ENCODE measurements at regions not wholly inside any gene's neighbourhood (a gene's known extent, or its start where the extent isn't known, plus 50 kb on each side); places are given as distances from the start of the nearest gene placed in this dataset.
"Not testable (repeated sequence)": the region's sequence is repeated elsewhere in the genome, so short reads cannot be mapped to it uniquely, and the experiment has no call there.

DNA sequence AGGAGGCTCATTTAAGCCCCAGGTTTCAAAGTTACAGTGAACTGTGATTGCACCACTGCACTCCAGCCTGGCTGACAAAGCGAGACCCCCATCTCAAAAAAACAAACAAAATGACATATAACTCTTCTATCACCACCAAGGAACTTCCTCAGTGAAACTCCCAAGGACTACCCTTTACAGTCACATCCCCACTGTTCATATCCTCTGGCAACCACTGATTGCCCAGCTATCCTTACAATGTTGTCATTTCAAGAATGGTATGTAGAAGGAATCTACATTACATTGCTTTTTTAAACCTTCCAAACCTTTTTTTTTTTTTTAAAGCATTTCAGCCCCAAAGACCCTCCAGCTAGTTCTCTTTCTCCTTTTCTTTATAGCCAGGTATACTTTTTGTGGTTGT, 123.1 kb upstream of the CARMIL1 start:
- Histone ChIP-seq H3K27ac (ENCODE audit: low read depth, low read length, severe bottlenecking) (no peak overlapping the region), H3K4me1 (ENCODE audit: control insufficient read depth, insufficient read depth, low read length, poor library complexity, severe bottlenecking) (peaks cover 10% of the 10 kb centered on the region), H3K36me3 (ENCODE audit: control insufficient read depth, insufficient read depth, low read length) (no peaks in the 10 kb centered on the region), H3K4me3 (ENCODE audit: extremely low read depth, insufficient read depth, low read length, poor library complexity, severe bottlenecking) (no peak overlapping the region), H3K9me3 (ENCODE audit: control insufficient read depth, low read length) (peaks cover 25% of the 10 kb centered on the region)
- WGBS, 2 experiments (ENCODE audit: insufficient coverage in 2 of 2): 67 to 100% methylated on average over 1 of the region's 1 CpG

GRCh38 chr6:25157183-25157582, 122.0 kb upstream of the CARMIL1 start:
- no peak overlapping the region for H3K4me3 ChIP-seq (ENCODE audit: extremely low read depth, insufficient read depth, low read length, poor library complexity, severe bottlenecking)
- no peaks in the 10 kb centered on the region for H3K36me3 ChIP-seq (ENCODE audit: control insufficient read depth, insufficient read depth, low read length)
- H3K27ac ChIP-seq (ENCODE audit: low read depth, low read length, severe bottlenecking): no peak overlapping the region
- WGBS, 2 experiments (ENCODE audit: insufficient coverage in 2 of 2): 94 to 100% methylated on average over 1 of the region's 7 CpGs
- peaks cover 25% of the 10 kb centered on the region for H3K9me3 ChIP-seq (ENCODE audit: control insufficient read depth, low read length)
- peaks cover 10% of the 10 kb centered on the region for H3K4me1 ChIP-seq (ENCODE audit: control insufficient read depth, insufficient read depth, low read length, poor library complexity, severe bottlenecking)

GRCh38 chr6:25157842-25158241, 121.3 kb upstream of the CARMIL1 start:
- peaks cover 25% of the 10 kb centered on the region for H3K9me3 ChIP-seq (ENCODE audit: control insufficient read depth, low read length)
- H3K4me3 ChIP-seq (ENCODE audit: extremely low read depth, insufficient read depth, low read length, poor library complexity, severe bottlenecking): no peak overlapping the region
- 87 to 95% methylated on average over 2 to 3 of the region's 5 CpGs for WGBS, 2 experiments (ENCODE audit: insufficient coverage in 2 of 2)
- H3K36me3 ChIP-seq (ENCODE audit: control insufficient read depth, insufficient read depth, low read length): no peaks in the 10 kb centered on the region
- peaks cover 10% of the 10 kb centered on the region for H3K4me1 ChIP-seq (ENCODE audit: control insufficient read depth, insufficient read depth, low read length, poor library complexity, severe bottlenecking)
- H3K27ac ChIP-seq (ENCODE audit: low read depth, low read length, severe bottlenecking): no peak overlapping the region

DNA sequence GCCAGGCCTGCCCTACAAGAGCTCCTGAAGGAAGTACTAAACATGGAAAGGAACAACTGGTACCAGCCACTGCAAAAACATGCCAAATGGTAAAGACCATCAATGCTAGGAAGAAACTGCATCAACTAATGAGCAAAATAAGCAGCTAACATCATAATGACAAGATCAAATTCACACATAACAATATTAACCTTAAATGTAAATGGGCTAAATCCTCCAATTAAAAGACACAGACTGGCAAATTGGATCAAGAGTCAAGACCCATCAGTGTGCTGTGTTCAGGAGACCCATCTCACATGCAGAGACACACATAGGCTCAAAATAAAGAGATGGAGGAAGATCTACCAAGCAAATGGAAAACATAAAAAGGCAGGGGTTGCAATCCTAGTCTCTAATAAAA, 119.0 kb upstream of the CARMIL1 start:
- not testable (repeated sequence) for H3K4me1 ChIP-seq (ENCODE audit: control insufficient read depth, insufficient read depth, low read length, poor library complexity, severe bottlenecking); H3K27ac ChIP-seq (ENCODE audit: low read depth, low read length, severe bottlenecking); H3K4me3 ChIP-seq (ENCODE audit: extremely low read depth, insufficient read depth, low read length, poor library complexity, severe bottlenecking); H3K36me3 ChIP-seq (ENCODE audit: control insufficient read depth, insufficient read depth, low read length)
- peaks cover 29% of the 10 kb centered on the region for H3K9me3 ChIP-seq (ENCODE audit: control insufficient read depth, low read length)

GRCh38 chr6:25165177-25165576, 114.0 kb upstream of the CARMIL1 start:
- Histone ChIP-seq H3K27ac (ENCODE audit: low read depth, low read length, severe bottlenecking) (no peak overlapping the region), H3K4me1 (ENCODE audit: control insufficient read depth, insufficient read depth, low read length, poor library complexity, severe bottlenecking) (no peaks in the 10 kb centered on the region), H3K4me3 (ENCODE audit: extremely low read depth, insufficient read depth, low read length, poor library complexity, severe bottlenecking) (no peak overlapping the region), H3K36me3 (ENCODE audit: control insufficient read depth, insufficient read depth, low read length) (no peaks in the 10 kb centered on the region), H3K9me3 (ENCODE audit: control insufficient read depth, low read length) (peaks cover 4% of the 10 kb centered on the region)
- WGBS, 2 experiments (ENCODE audit: insufficient coverage in 2 of 2): 88 to 94% methylated on average over 5 of the region's 7 CpGs

GRCh38 chr6:25165800-25166199, 113.4 kb upstream of the CARMIL1 start:
- Histone ChIP-seq H3K4me1 (ENCODE audit: control insufficient read depth, insufficient read depth, low read length, poor library complexity, severe bottlenecking) (no peaks in the 10 kb centered on the region), H3K4me3 (ENCODE audit: extremely low read depth, insufficient read depth, low read length, poor library complexity, severe bottlenecking) (no peak overlapping the region), H3K36me3 (ENCODE audit: control insufficient read depth, insufficient read depth, low read length) (no peaks in the 10 kb centered on the region), H3K27ac (ENCODE audit: low read depth, low read length, severe bottlenecking) (no peak overlapping the region), H3K9me3 (ENCODE audit: control insufficient read depth, low read length) (peaks cover 4% of the 10 kb centered on the region)
- no CpG with 5 or more reads among the region's 1 CpG for WGBS, 2 experiments (ENCODE audit: insufficient coverage in 2 of 2)

GRCh38 chr6:25166955-25167748, 112.0 kb upstream of the CARMIL1 start:
- H3K4me1 ChIP-seq (ENCODE audit: control insufficient read depth, insufficient read depth, low read length, poor library complexity, severe bottlenecking): no peaks in the 10 kb centered on the region
- H3K9me3 ChIP-seq (ENCODE audit: control insufficient read depth, low read length): peaks cover 4% of the 10 kb centered on the region
- no peak overlapping the region for H3K27ac ChIP-seq (ENCODE audit: low read depth, low read length, severe bottlenecking)
- 90 to 91% methylated on average over 4 of the region's 6 CpGs for WGBS, 2 experiments (ENCODE audit: insufficient coverage in 2 of 2)
- no peaks in the 10 kb centered on the region for H3K36me3 ChIP-seq (ENCODE audit: control insufficient read depth, insufficient read depth, low read length)
- no peak overlapping the region for H3K4me3 ChIP-seq (ENCODE audit: extremely low read depth, insufficient read depth, low read length, poor library complexity, severe bottlenecking)

GRCh38 chr6:25167961-25168360, 111.2 kb upstream of the CARMIL1 start:
- WGBS, 2 experiments (ENCODE audit: insufficient coverage in 2 of 2): no CpG with 5 or more reads among the region's 1 CpG
- Histone ChIP-seq H3K27ac (ENCODE audit: low read depth, low read length, severe bottlenecking) (no peak overlapping the region), H3K4me1 (ENCODE audit: control insufficient read depth, insufficient read depth, low read length, poor library complexity, severe bottlenecking) (peaks cover under 1% of the 10 kb centered on the region), H3K36me3 (ENCODE audit: control insufficient read depth, insufficient read depth, low read length) (no peaks in the 10 kb centered on the region), H3K4me3 (ENCODE audit: extremely low read depth, insufficient read depth, low read length, poor library complexity, severe bottlenecking) (no peak overlapping the region), H3K9me3 (ENCODE audit: control insufficient read depth, low read length) (peaks cover 4% of the 10 kb centered on the region)

- H3K9me3 ChIP-seq (ENCODE audit: control insufficient read depth, low read length): peaks cover 4% of the 10 kb centered on the region
- no peak overlapping the region for H3K4me3 ChIP-seq (ENCODE audit: extremely low read depth, insufficient read depth, low read length, poor library complexity, severe bottlenecking)
- no peak overlapping the region for H3K27ac ChIP-seq (ENCODE audit: low read depth, low read length, severe bottlenecking)
- peaks cover 8% of the 10 kb centered on the region for H3K4me1 ChIP-seq (ENCODE audit: control insufficient read depth, insufficient read depth, low read length, poor library complexity, severe bottlenecking)
- WGBS, 2 experiments (ENCODE audit: insufficient coverage in 2 of 2): 89 to 90% methylated on average over 3 of the region's 3 CpGs
- no peaks in the 10 kb centered on the region for H3K36me3 ChIP-seq (ENCODE audit: control insufficient read depth, insufficient read depth, low read length)
These were observed 110.5 kb upstream of the CARMIL1 start for GRCh38 chr6:25168637-25169036.

DNA sequence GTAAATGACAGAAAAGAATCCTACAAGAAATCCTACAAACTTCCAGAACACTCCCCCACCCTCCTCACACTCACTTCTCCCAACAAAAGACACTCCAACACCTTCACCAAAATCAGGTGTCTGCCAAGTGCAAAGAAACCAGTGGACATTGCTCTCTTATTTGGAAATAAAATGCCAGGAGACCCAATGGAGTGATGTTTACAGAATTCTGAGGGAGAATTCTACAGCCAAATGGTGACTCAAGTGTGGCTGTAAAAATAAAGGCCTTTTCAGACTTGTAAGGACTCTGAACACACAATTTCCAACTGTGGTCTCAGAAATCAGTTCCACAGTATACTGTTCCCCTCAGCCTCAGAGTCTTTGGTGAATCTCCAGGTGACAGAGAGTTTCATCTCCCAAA, 109.6 kb upstream of the CARMIL1 start:
- Histone ChIP-seq H3K27ac (ENCODE audit: low read depth, low read length, severe bottlenecking) (no peak overlapping the region), H3K4me1 (ENCODE audit: control insufficient read depth, insufficient read depth, low read length, poor library complexity, severe bottlenecking) (peaks cover 14% of the 10 kb centered on the region)

DNA sequence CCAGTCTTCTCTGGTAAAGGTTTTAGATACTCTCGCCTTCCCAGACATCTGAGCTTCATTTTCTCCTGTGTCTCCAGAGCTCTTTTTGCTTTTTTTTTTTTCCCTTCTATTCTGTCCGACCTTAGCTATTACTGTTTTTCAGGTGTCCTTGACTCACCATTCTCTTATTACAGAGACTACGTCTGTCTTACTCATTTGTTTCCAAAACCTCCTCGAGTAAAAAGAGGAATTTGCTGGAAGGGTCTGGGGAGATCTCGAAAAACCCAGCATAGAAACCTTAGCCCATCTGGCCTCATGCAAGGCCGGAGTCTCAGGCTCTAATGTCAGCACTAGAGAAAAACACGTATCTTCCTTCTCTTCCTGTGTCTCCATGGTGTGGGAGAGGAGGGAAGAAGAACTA, 109.2 kb upstream of the CARMIL1 start:
- H3K4me3 ChIP-seq (ENCODE audit: extremely low read depth, insufficient read depth, low read length, poor library complexity, severe bottlenecking): no peak overlapping the region
- H3K9me3 ChIP-seq (ENCODE audit: control insufficient read depth, low read length): no peaks in the 10 kb centered on the region
- no peaks in the 10 kb centered on the region for H3K36me3 ChIP-seq (ENCODE audit: control insufficient read depth, insufficient read depth, low read length)
- WGBS, 2 experiments (ENCODE audit: insufficient coverage in 2 of 2): 86 to 100% methylated on average over 3 to 4 of the region's 7 CpGs
- no peak overlapping the region for H3K27ac ChIP-seq (ENCODE audit: low read depth, low read length, severe bottlenecking)
- H3K4me1 ChIP-seq (ENCODE audit: control insufficient read depth, insufficient read depth, low read length, poor library complexity, severe bottlenecking): peaks cover 17% of the 10 kb centered on the region

More for the DNA sequence above, 109.6 kb upstream of the CARMIL1 start:
- Histone ChIP-seq H3K4me3 (ENCODE audit: extremely low read depth, insufficient read depth, low read length, poor library complexity, severe bottlenecking) (no peak overlapping the region), H3K36me3 (ENCODE audit: control insufficient read depth, insufficient read depth, low read length) (no peaks in the 10 kb centered on the region), H3K9me3 (ENCODE audit: control insufficient read depth, low read length) (peaks cover 1% of the 10 kb centered on the region)
